ENCODE measurements at regions not wholly inside any gene's neighbourhood (a gene's known extent, or its start where the extent isn't known, plus 50 kb on each side); places are given as distances from the start of the nearest gene placed in this dataset.

DNA sequence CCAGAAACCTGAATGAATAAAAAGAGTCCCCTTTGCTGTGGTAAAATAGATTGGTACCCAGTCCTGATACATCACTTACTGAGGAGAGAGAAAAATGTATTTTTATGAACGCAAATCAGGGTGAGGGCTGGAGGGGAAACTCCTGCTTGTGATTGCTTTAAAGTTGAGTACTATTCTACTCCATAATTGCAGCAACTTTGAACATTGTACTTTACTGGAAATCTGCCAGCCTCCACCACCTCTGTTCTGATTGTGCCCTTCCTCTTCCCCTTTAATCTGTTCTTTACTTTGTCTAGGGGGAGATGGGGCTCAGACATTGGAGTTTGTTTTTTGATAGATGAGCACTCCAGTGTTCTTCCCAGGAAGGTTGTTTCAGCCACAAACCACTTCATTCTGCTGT is 81.9 kb downstream of the C3orf38 start:
- peaks cover 5% of the 10 kb centered on the region for H3K9me3 Mint-ChIP-seq
- H3K4me3 Mint-ChIP-seq: no peak overlapping the region

DNA sequence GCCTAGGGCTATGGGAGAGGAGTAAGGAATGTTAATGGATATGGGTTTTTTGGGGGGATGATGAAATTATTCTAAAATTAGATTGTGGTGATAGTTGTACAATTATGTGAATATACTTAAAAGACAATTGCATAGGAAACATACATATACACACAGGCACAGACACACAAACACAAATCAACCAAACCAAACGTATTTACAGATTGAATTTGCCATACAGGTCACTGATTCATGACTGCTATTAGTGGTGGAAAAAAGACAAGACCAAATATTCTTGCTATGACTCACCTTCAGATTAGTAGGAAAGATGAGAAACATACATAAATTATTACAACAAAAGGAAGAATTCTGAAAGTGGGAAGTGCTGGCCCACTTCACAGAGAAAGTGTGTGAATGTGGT is 85.3 kb downstream of the C3orf38 start:
- no peaks in the 10 kb centered on the region for H3K27me3 Mint-ChIP-seq (ENCODE audit: low read depth)
- peaks cover 3% of the 10 kb centered on the region for H3K36me3 Mint-ChIP-seq (ENCODE audit: low read depth)
- peaks cover 18% of the 10 kb centered on the region for H3K4me1 Mint-ChIP-seq
- H3K27ac Mint-ChIP-seq (ENCODE audit: unreplicated experiment): no peak overlapping the region
- peaks cover 5% of the 10 kb centered on the region for H3K9me3 Mint-ChIP-seq
- no peak for DNase-seq (ENCODE audit: low read depth, low spot score)
- no peak overlapping the region for H3K4me3 Mint-ChIP-seq
- TF ChIP-seq, protein P1, sequence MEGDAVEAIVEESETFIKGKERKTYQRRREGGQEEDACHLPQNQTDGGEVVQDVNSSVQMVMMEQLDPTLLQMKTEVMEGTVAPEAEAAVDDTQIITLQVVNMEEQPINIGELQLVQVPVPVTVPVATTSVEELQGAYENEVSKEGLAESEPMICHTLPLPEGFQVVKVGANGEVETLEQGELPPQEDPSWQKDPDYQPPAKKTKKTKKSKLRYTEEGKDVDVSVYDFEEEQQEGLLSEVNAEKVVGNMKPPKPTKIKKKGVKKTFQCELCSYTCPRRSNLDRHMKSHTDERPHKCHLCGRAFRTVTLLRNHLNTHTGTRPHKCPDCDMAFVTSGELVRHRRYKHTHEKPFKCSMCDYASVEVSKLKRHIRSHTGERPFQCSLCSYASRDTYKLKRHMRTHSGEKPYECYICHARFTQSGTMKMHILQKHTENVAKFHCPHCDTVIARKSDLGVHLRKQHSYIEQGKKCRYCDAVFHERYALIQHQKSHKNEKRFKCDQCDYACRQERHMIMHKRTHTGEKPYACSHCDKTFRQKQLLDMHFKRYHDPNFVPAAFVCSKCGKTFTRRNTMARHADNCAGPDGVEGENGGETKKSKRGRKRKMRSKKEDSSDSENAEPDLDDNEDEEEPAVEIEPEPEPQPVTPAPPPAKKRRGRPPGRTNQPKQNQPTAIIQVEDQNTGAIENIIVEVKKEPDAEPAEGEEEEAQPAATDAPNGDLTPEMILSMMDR (conservative IDR thresholded peaks at IDR 0.05): no peak

More for the DNA sequence above, 81.9 kb downstream of the C3orf38 start:
- Mint-ChIP-seq H3K4me1 (peaks cover 7% of the 10 kb centered on the region), H3K27me3 (ENCODE audit: low read depth) (no peaks in the 10 kb centered on the region), H3K36me3 (ENCODE audit: low read depth) (peaks cover 3% of the 10 kb centered on the region), H3K27ac (ENCODE audit: unreplicated experiment) (no peak overlapping the region)
- TF ChIP-seq, protein P1 (conservative IDR thresholded peaks at IDR 0.05): no peak
- DNase-seq (ENCODE audit: low read depth, low spot score): no peak

DNA sequence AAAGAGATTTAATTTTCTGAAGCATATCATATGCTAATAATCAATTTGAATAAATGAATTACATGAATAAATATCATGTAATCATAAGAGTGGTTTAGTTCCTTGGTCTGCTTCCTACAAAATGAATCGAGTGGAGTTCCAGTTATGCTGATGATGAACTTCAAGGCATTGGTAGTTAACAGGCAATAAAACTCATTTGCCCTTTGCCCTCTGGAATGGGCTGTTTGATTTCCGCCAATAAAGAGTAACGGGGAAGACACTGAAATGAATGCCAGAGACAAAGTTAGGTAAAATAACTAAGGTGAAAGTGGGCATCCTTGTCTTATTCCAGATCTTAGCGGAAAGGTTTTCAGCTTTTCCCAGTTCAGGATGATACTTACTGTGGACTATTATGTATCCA is 90.1 kb downstream of the C3orf38 start:
- TF ChIP-seq, protein P1 (conservative IDR thresholded peaks at IDR 0.05): no peak
- no peak overlapping the region for H3K27ac Mint-ChIP-seq (ENCODE audit: unreplicated experiment)
- peak overlapping the region; percentile 10 for H3K4me3 Mint-ChIP-seq
- no peaks in the 10 kb centered on the region for H3K27me3 Mint-ChIP-seq (ENCODE audit: low read depth)
- peaks cover 18% of the 10 kb centered on the region for H3K4me1 Mint-ChIP-seq
- DNase-seq (ENCODE audit: low read depth, low spot score): no peak
- H3K9me3 Mint-ChIP-seq: peaks cover 7% of the 10 kb centered on the region
- H3K36me3 Mint-ChIP-seq (ENCODE audit: low read depth): peaks cover 6% of the 10 kb centered on the region

DNA sequence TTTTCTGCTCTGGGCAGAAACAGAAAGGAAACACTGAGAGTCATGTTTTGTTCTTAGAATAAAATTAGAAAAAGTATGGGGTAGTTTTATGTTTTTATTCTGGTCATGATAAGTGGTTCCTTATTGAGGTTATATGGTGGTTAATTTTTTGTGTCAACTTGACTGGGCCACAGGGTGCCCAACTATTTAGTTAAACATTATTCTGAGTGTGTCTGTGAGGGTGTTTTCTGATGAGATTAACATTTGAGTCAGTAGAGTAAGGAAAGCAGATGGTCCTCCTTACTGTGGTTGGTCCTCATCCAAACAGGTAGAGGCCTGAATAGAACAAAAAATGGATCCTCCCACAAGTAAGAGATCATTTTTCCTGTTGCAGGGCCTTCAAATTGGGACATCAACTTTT is 98.9 kb downstream of the C3orf38 start:
- Mint-ChIP-seq H3K4me1 (peaks cover 15% of the 10 kb centered on the region), H3K27ac (ENCODE audit: unreplicated experiment) (no peak overlapping the region)

DNA sequence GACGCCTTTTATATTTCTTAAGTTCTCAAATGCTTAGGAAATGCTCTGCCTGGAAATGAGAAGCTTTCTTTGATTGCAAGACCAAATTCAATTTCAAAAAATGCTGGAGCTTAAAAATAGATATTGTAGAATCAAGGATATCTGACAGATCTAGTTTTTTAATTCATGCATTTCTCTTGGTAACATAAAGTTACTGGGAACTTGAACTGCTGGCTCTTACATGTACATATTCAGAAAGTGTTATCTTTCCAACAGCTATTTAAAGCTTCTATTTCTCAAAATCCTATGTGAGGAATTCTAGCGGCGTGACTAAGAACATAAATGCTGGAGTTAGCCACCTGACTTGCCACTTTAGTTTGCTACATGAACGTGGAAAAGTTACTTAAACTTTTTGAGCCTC is 109.3 kb downstream of the C3orf38 start:
- Mint-ChIP-seq H3K4me3 (no peak overlapping the region), H3K9me3 (no peaks in the 10 kb centered on the region), H3K36me3 (ENCODE audit: low read depth) (no peaks in the 10 kb centered on the region), H3K27ac (ENCODE audit: unreplicated experiment) (no peak overlapping the region), H3K27me3 (ENCODE audit: low read depth) (no peaks in the 10 kb centered on the region), H3K4me1 (peaks cover 14% of the 10 kb centered on the region)
- TF ChIP-seq, protein P1 (conservative IDR thresholded peaks at IDR 0.05): no peak
- no peak for DNase-seq (ENCODE audit: low read depth, low spot score)

More for the DNA sequence above, 98.9 kb downstream of the C3orf38 start:
- H3K4me3 Mint-ChIP-seq: no peak overlapping the region
- no peaks in the 10 kb centered on the region for H3K27me3 Mint-ChIP-seq (ENCODE audit: low read depth)
- TF ChIP-seq, protein P1 (conservative IDR thresholded peaks at IDR 0.05): no peak
- DNase-seq (ENCODE audit: low read depth, low spot score): no peak
- peaks cover 6% of the 10 kb centered on the region for H3K36me3 Mint-ChIP-seq (ENCODE audit: low read depth)
- peaks cover 8% of the 10 kb centered on the region for H3K9me3 Mint-ChIP-seq

DNA sequence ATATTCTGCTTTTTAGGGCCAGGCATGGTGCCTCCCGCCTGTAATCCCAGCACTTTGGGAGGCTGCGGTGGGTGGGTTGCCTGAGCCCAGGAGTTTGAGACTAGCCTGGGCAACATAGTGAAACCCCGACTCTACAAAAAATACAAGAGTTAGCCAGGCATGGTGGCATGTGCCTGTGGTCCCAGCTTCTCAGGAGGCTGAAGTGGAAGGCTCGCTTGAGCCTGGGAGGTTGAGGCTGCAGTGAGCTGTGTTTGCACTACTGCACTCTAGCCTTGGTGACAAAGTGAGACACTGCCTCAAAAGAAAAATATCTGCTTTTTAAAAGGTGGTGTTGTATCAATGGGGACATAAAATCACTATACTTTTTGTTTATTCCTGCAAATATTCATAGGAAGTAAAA is 112.8 kb downstream of the C3orf38 start:
- Mint-ChIP-seq H3K36me3 (ENCODE audit: low read depth) (no peaks in the 10 kb centered on the region), H3K27ac (ENCODE audit: unreplicated experiment) (no peak overlapping the region), H3K9me3 (peaks cover 4% of the 10 kb centered on the region), H3K27me3 (ENCODE audit: low read depth) (no peaks in the 10 kb centered on the region), H3K4me3 (no peak overlapping the region), H3K4me1 (peaks cover 14% of the 10 kb centered on the region)
- TF ChIP-seq, protein P1 (conservative IDR thresholded peaks at IDR 0.05): no peak
- no peak for DNase-seq (ENCODE audit: low read depth, low spot score)

All from neural crest cell (in vitro differentiated cells).